ENCODE measurements at regions not wholly inside any gene's neighbourhood (a gene's known extent, or its start where the extent isn't known, plus 50 kb on each side); places are given as distances from the start of the nearest gene placed in this dataset.

DNA sequence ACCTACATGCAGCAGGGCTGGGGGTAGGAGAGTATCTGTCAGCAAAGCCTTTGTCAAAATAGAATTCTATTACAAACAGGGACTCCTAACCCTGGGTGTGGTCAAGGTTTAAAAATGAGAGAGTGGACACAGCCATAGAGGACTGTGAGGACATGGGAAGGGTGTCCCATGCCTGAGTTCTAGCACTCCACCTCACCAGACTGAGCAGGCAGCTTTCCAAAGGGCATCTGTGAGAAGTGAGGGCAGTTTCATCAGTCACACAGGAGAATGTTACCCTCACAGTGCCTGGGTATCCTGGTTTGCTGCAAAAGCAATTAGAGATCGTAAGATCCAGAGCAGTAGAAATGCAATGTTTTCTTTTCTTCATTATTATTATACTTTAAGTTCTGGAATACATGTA, 174.9 kb upstream of the UBL3 start:
- no peak for DNase-seq (ENCODE audit: extremely low read depth, low read depth)
- no peak overlapping the region for H3K4me3 ChIP-seq (replicated peaks; ENCODE audit: low read depth, low read length)
- TF ChIP-seq, protein P1, sequence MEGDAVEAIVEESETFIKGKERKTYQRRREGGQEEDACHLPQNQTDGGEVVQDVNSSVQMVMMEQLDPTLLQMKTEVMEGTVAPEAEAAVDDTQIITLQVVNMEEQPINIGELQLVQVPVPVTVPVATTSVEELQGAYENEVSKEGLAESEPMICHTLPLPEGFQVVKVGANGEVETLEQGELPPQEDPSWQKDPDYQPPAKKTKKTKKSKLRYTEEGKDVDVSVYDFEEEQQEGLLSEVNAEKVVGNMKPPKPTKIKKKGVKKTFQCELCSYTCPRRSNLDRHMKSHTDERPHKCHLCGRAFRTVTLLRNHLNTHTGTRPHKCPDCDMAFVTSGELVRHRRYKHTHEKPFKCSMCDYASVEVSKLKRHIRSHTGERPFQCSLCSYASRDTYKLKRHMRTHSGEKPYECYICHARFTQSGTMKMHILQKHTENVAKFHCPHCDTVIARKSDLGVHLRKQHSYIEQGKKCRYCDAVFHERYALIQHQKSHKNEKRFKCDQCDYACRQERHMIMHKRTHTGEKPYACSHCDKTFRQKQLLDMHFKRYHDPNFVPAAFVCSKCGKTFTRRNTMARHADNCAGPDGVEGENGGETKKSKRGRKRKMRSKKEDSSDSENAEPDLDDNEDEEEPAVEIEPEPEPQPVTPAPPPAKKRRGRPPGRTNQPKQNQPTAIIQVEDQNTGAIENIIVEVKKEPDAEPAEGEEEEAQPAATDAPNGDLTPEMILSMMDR (IDR thresholded peaks at IDR 0.05; ENCODE audit: low read depth, low read length, missing control alignments) = no peak

DNA sequence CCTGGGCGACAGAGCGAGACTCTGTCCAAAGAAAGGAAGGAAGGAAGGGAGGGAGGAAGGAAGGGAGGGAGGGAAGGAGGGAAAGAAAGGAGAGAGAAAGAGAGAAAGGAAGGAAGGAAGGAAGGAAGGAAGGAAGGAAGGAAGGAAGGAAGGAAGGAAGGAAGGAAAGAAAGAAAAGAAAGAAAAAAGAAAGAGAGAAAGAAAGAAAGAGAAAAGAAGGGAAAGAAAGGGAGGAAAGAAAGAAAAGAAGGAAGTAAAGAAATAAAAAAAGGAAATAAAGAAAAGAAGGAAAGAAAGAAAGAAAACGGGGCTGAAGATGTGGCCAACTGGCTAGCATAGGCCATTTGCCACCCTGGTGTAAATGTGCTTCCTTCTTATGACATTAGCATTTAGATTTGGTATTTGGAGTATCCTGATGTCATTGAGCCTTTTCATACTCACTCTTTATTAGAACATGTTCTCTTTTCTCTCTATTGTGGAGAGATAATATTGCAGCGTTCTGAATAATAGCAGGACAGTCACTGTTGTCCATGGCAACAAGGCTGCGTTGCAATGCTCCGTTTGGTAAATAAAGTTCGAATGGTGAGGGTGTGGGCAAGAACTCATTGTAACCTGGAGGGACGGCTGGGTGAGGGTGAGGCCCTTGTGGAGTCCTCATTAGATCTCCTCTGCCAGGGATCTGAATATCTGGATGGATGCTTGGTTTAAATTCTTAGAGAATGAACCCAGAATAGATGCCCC, 173.9 kb upstream of the UBL3 start:
- no peak for DNase-seq (ENCODE audit: extremely low read depth, low read depth)
- TF ChIP-seq, protein P1 (IDR thresholded peaks at IDR 0.05; ENCODE audit: low read depth, low read length, missing control alignments) = no peak
- no peak overlapping the region for H3K4me3 ChIP-seq (replicated peaks; ENCODE audit: low read depth, low read length)

DNA sequence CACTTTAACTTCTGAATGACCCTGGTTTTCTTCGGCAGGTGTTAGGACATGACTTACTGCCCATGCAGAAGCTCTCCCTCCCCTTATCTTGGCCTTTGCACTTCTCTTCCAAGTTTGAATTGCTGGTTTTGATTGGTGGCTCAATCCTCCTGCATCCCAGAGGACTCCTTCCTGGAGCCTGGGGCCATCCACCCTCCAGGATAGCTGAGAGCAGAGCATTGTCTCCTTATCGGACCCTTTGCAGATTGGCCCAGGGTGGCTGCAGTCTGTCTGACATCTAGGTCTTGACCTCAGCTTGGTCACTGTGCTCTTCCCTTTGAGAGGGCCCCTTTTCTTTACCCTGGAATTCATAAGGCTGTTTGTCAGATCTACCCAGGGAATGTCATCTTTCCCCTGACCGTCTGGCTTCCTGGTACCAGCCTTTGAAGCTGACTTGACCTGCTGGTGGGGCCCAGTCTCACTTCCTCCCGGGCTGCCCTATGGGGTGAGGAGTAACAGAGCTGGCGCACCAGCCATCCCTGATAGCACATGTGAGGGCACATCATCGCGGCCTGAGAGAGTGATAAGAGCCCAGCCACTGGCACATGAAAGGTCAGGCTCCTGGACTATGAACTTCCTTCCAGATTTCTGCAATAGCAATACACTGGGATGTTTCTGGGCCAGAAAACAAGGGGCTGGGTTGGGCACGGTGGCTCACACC, 172.9 kb upstream of the UBL3 start:
- TF ChIP-seq, protein P1 (IDR thresholded peaks at IDR 0.05; ENCODE audit: low read depth, low read length, missing control alignments) = no peak
- DNase-seq (ENCODE audit: extremely low read depth, low read depth) = no peak
- H3K4me3 ChIP-seq (replicated peaks; ENCODE audit: low read depth, low read length) = no peak overlapping the region

DNA sequence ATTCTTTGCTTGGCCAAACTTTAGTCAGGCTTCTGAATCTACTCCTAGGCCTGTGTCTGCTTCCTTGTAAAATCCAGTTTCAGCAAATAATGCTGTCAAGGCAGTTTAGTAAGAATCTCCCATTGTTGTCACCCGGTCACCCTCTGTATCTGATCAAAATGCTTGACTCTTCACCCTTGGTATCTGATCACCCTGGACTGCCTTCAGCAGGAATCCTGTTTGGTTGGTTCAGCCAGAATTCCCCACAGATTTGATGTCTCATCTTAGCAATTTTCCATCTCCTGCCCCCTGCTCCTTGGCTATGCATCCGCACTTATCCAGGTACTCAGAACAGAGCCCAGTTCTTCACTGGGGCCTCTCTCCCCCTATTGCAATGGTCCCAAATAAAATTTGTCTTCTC, 172.4 kb upstream of the UBL3 start:
- TF ChIP-seq, protein P1 (IDR thresholded peaks at IDR 0.05; ENCODE audit: low read depth, low read length, missing control alignments) = no peak
- no peak for DNase-seq (ENCODE audit: extremely low read depth, low read depth)

DNA sequence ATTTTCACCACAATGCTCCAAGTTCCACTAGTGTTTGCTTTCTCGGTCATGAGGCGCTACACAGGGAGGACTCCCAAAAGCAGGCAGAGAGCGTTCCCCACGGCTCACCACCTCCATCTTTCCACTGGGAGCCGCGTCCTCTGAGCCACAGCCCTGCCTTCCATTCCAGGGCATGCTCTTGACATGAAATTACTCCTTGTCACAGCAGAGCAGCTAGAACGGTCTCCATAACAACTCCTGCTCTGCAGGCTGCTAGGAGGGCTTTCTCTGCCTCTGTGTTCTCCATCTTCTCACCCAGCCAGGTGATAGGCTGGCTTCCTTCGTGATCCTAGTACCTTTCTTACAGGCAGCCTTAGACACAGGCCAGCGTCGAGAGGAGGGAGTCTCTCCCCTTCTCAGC, 171.8 kb upstream of the UBL3 start:
- no peak overlapping the region for H3K4me3 ChIP-seq (replicated peaks; ENCODE audit: low read depth, low read length)
- no peak for DNase-seq (ENCODE audit: extremely low read depth, low read depth)
- TF ChIP-seq, protein P1 (IDR thresholded peaks at IDR 0.05; ENCODE audit: low read depth, low read length, missing control alignments) = no peak

More for the DNA sequence above, 172.4 kb upstream of the UBL3 start:
- no peak overlapping the region for H3K4me3 ChIP-seq (replicated peaks; ENCODE audit: low read depth, low read length)

DNA sequence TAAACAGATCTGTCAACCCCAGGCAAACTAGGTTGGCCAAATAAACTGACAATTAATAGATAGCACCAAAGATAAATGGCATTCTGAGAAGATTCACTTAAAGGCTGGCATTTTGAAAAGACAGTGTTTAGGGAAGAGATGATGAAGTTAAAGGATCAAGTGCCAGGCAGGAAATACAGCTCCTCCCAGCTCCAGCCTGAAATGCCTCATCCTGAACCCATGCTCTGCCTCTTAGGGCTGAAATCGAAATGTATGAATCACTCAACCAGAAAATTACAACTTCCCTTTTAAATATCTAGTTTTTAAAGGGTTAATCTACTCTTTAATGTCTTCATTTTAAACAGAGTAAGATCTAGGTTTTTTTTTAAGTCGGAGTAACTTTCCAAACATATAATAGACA, 171.2 kb upstream of the UBL3 start:
- peak; percentile 17 for DNase-seq (ENCODE audit: extremely low read depth, low read depth)
- TF ChIP-seq, protein P1 (IDR thresholded peaks at IDR 0.05; ENCODE audit: low read depth, low read length, missing control alignments) = no peak
- no peak overlapping the region for H3K4me3 ChIP-seq (replicated peaks; ENCODE audit: low read depth, low read length)

All from HFF-Myc (cell line).